Body of pancreas (tissue), 4 donors: ENCODE measurements at regions not wholly inside any gene's neighbourhood (a gene's known extent, or its start where the extent isn't known, plus 50 kb on each side); places are given as distances from the start of the nearest gene placed in this dataset.

ENCODE experiments used
- POLR2A ChIP-seq, 3 donors: fragments of 450-650 bp; IDR thresholded peaks; one replicate each; pipeline ENCODE4 v1.6.1; 2016; ENCODE audit warnings: antibody characterized with exemption in 3 of 3, mild to moderate bottlenecking in 2 of 3
- TF ChIP-seq, protein P1 (sequence below), 7 experiments: fragments of 450-650 bp in 4 of 7; fragments of 200-600 bp in 3 of 7; sonication (generic) in 3 of 7; IDR thresholded peaks; one replicate each; pipeline ENCODE4 v1.5.1; 2016 to 2019; ENCODE audit warnings: antibody characterized with exemption in 7 of 7

DNA sequence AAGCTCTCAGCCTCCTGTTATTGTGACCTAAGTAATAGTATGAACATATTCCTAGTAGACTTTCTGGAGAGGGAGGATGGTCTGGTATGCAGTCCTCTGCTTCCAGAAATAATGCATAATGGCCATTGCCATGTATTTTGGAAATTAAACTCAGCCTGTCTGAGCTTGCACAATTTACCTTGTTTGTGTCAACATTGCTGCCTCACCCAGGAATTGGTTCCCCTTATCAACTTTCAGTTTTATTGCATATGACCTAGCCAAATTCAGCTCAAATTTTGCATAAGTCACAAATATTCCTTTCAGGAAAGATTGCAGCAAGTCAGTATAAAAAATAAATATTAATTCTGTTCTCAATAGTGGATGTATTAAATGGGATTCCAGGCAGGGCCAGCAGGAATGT is 101.9 kb upstream of the SLC5A9 start:
- TF ChIP-seq, protein P1, sequence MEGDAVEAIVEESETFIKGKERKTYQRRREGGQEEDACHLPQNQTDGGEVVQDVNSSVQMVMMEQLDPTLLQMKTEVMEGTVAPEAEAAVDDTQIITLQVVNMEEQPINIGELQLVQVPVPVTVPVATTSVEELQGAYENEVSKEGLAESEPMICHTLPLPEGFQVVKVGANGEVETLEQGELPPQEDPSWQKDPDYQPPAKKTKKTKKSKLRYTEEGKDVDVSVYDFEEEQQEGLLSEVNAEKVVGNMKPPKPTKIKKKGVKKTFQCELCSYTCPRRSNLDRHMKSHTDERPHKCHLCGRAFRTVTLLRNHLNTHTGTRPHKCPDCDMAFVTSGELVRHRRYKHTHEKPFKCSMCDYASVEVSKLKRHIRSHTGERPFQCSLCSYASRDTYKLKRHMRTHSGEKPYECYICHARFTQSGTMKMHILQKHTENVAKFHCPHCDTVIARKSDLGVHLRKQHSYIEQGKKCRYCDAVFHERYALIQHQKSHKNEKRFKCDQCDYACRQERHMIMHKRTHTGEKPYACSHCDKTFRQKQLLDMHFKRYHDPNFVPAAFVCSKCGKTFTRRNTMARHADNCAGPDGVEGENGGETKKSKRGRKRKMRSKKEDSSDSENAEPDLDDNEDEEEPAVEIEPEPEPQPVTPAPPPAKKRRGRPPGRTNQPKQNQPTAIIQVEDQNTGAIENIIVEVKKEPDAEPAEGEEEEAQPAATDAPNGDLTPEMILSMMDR (IDR thresholded peaks at IDR 0.05): no peak
- no peak for TF ChIP-seq POLR2A (IDR thresholded peaks at IDR 0.05)
